NCI-H748 (cell line): ENCODE measurements at regions not wholly inside any gene's neighbourhood (a gene's known extent, or its start where the extent isn't known, plus 50 kb on each side); places are given as distances from the start of the nearest gene placed in this dataset.
"Not testable (repeated sequence)": the region's sequence is repeated elsewhere in the genome, so short reads cannot be mapped to it uniquely, and the experiment has no call there.

Experiments
- DNase-seq: peaks from one replicate; lab custom pipeline; 2025; ENCODE audit not compliant: unreplicated experiment; lab: John Stamatoyannopoulos, UW

GRCh38 chr2:123468071-123468470 is 557.0 kb upstream of the CNTNAP5 start:
- DNase-seq = peak; percentile 3

- DNase-seq = no peak
These were observed 543.7 kb upstream of the CNTNAP5 start for GRCh38 chr2:123481406-123481805.

- no peak for DNase-seq
These were observed 540.0 kb upstream of the CNTNAP5 start for GRCh38 chr2:123485056-123485455.

GRCh38 chr2:123493687-123494086 is 531.4 kb upstream of the CNTNAP5 start:
- no peak for DNase-seq

GRCh38 chr2:123495241-123495640 is 529.8 kb upstream of the CNTNAP5 start:
- DNase-seq = no peak

GRCh38 chr2:123500346-123500745 is 524.7 kb upstream of the CNTNAP5 start:
- no peak for DNase-seq

- DNase-seq = no peak
These were observed 524.1 kb upstream of the CNTNAP5 start for GRCh38 chr2:123500988-123501387.

GRCh38 chr2:123502931-123503330 is 522.2 kb upstream of the CNTNAP5 start:
- DNase-seq = no peak

GRCh38 chr2:123512547-123512946 is 512.5 kb upstream of the CNTNAP5 start:
- DNase-seq = no peak

GRCh38 chr2:123513351-123513750 is 511.7 kb upstream of the CNTNAP5 start:
- no peak for DNase-seq

GRCh38 chr2:123514613-123515207 is 510.4 kb upstream of the CNTNAP5 start:
- no peak for DNase-seq

- no peak for DNase-seq
These were observed 506.7 kb upstream of the CNTNAP5 start for GRCh38 chr2:123518367-123518766.

- DNase-seq = no peak
These were observed 503.2 kb upstream of the CNTNAP5 start for GRCh38 chr2:123521854-123522253.

GRCh38 chr2:123522498-123522897 is 502.6 kb upstream of the CNTNAP5 start:
- not testable (repeated sequence) for DNase-seq

- no peak for DNase-seq
These were observed 495.9 kb upstream of the CNTNAP5 start for GRCh38 chr2:123528996-123529707.

- no peak for DNase-seq
These were observed 495.1 kb upstream of the CNTNAP5 start for GRCh38 chr2:123530004-123530403.

GRCh38 chr2:123532126-123532525 is 493.0 kb upstream of the CNTNAP5 start:
- DNase-seq = no peak

- no peak for DNase-seq
These were observed 492.1 kb upstream of the CNTNAP5 start for GRCh38 chr2:123532994-123533393.

GRCh38 chr2:123540291-123540690 is 484.8 kb upstream of the CNTNAP5 start:
- no peak for DNase-seq

GRCh38 chr2:123546353-123546752 is 478.7 kb upstream of the CNTNAP5 start:
- no peak for DNase-seq

GRCh38 chr2:123563515-123563914 is 461.6 kb upstream of the CNTNAP5 start:
- DNase-seq = no peak

- no peak for DNase-seq
These were observed 458.7 kb upstream of the CNTNAP5 start for GRCh38 chr2:123566291-123566946.
